Trophoblast cell (in vitro differentiated cells and primary cell): ENCODE measurements at regions not wholly inside any gene's neighbourhood (a gene's known extent, or its start where the extent isn't known, plus 50 kb on each side); places are given as distances from the start of the nearest gene placed in this dataset.

ENCODE experiments used
- DNase-seq, 2 donors: peaks; one replicate each; pipeline ENCODE4 v3.0.0-alpha.2; 2016
- H2AFZ ChIP-seq: 2 replicates; pipeline ENCODE4 v1.6.1; 2013; ENCODE audit warnings: low read length, moderate library complexity, mild to moderate bottlenecking; ENCODE audit not compliant: insufficient read depth, poor library complexity
- H2AK5ac ChIP-seq: 2 replicates; pipeline ENCODE4 v1.6.1; 2013; ENCODE audit warnings: mild to moderate bottlenecking, low read length
- H2BK120ac ChIP-seq: 2 replicates; pipeline ENCODE4 v1.6.1; 2013; ENCODE audit warnings: low read length, mild to moderate bottlenecking, moderate library complexity; ENCODE audit not compliant: insufficient read depth, poor library complexity
- H2BK12ac ChIP-seq: 2 replicates; pipeline ENCODE4 v1.6.1; 2013; ENCODE audit warnings: mild to moderate bottlenecking, low read length, moderate library complexity
- H2BK5ac ChIP-seq: 2 replicates; pipeline ENCODE4 v1.6.1; 2013; ENCODE audit warnings: low read length, low read depth, moderate library complexity, mild to moderate bottlenecking; ENCODE audit not compliant: poor library complexity
- H3K14ac ChIP-seq: 2 replicates; pipeline ENCODE4 v1.6.1; 2013; ENCODE audit warnings: mild to moderate bottlenecking, low read length
- H3K18ac ChIP-seq: 2 replicates; pipeline ENCODE4 v1.6.1; 2013; ENCODE audit warnings: mild to moderate bottlenecking, low read length
- H3K23ac ChIP-seq: 2 replicates; pipeline ENCODE4 v1.6.1; 2013; ENCODE audit warnings: low read length
- H3K27ac ChIP-seq: 2 replicates; pipeline ENCODE4 v1.5.1; 2013; ENCODE audit warnings: low read depth, mild to moderate bottlenecking, inconsistent platforms, low read length, moderate library complexity
- H3K27me3 ChIP-seq: 2 replicates; pipeline ENCODE4 v1.6.1; 2013; ENCODE audit warnings: inconsistent platforms, mild to moderate bottlenecking, low read length, moderate library complexity; ENCODE audit not compliant: insufficient read depth
- H3K36me3 ChIP-seq, 2 experiments: 1 replicate in 1 of 2; 2 replicates in 1 of 2; pipeline ENCODE4 v1.6.1; 2013; ENCODE audit warnings: low read length in 2 of 2, mild to moderate bottlenecking in 2 of 2, moderate library complexity in 1 of 2; ENCODE audit not compliant: insufficient read depth in 2 of 2, control insufficient read depth in 1 of 2
- H3K4ac ChIP-seq: 2 replicates; pipeline ENCODE4 v1.6.1; 2013; ENCODE audit warnings: low read depth, mild to moderate bottlenecking, low read length, moderate library complexity
- H3K4me1 ChIP-seq, 2 experiments: 1 replicate in 1 of 2; 2 replicates in 1 of 2; pipeline ENCODE4 v1.6.1; 2013; ENCODE audit warnings: low read length in 2 of 2, mild to moderate bottlenecking in 2 of 2, moderate library complexity in 1 of 2; ENCODE audit not compliant: insufficient read depth in 2 of 2, control insufficient read depth in 1 of 2
- H3K4me2 ChIP-seq: 2 replicates; pipeline ENCODE4 v1.6.1; 2013; ENCODE audit warnings: inconsistent platforms, mild to moderate bottlenecking, low read length, moderate library complexity
- H3K4me3 ChIP-seq: 2 replicates; pipeline ENCODE4 v1.5.1; 2013; ENCODE audit warnings: mild to moderate bottlenecking, low read depth, low read length, inconsistent platforms
- H3K79me1 ChIP-seq: one replicate; pipeline ENCODE4 v1.6.1; 2013; ENCODE audit warnings: low read length
- H3K79me2 ChIP-seq: 2 replicates; pipeline ENCODE4 v1.6.1; 2013; ENCODE audit warnings: low read length, mild to moderate bottlenecking; ENCODE audit not compliant: control insufficient read depth, insufficient read depth, poor library complexity
- H3K9ac ChIP-seq: 2 replicates; pipeline ENCODE4 v1.6.1; 2013; ENCODE audit warnings: mild to moderate bottlenecking, low read length
- H3K9me3 ChIP-seq: 2 replicates; pipeline ENCODE4 v1.6.1; 2013; ENCODE audit warnings: low read depth, mild to moderate bottlenecking, control low read depth, inconsistent platforms, low read length; ENCODE audit not compliant: insufficient read depth
- H4K12ac ChIP-seq: 2 replicates; pipeline ENCODE4 v1.6.1; 2013; ENCODE audit warnings: low read depth, mild to moderate bottlenecking, low read length, moderate library complexity
- H4K8ac ChIP-seq: 2 replicates; pipeline ENCODE4 v1.6.1; 2013; ENCODE audit warnings: low read depth, mild to moderate bottlenecking, low read length, moderate library complexity
- H4K91ac ChIP-seq: one replicate; pipeline ENCODE4 v1.6.1; 2013; ENCODE audit warnings: low read depth, mild to moderate bottlenecking, low read length, moderate library complexity
- WGBS: extraction: QIAGEN DNeasy Blood & Tissue Kit; methylation state at CpG from one replicate; pipeline ENCODE4 v1.1.7; 2013; ENCODE audit warnings: missing lambda C conversion rate; ENCODE audit not compliant: insufficient read length, insufficient coverage; ENCODE audit errors: extremely low coverage; 5-methylcytosine and 5-hydroxymethylcytosine counted together

DNA sequence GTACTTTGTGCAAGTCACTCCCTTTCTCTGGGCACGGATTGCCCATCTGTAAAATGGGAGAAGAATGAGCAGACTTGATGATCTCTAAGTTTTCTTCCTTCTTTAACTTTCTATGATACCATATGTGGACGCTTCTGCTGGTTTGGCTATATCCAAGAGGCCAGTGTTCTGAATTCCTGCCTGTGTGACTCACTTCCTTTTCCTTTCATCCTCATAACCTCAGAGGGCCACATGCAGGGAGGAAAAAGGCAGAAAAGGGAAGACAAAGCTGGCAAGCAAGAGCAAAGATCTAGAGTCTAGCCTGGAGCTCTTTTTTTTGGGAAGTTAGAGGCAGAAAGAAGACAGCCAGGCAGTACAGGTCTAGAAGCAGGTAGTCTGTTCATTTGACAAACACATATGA is 151.2 kb downstream of the OMA1 start:
- no peak overlapping the region for H2BK12ac ChIP-seq
- no peak overlapping the region for H4K91ac ChIP-seq
- no peak overlapping the region for H3K4me3 ChIP-seq
- no peak overlapping the region for H2BK5ac ChIP-seq
- H3K14ac ChIP-seq: no peak overlapping the region
- H3K27ac ChIP-seq: peak overlapping the region; percentile 62
- peaks cover 12% of the 10 kb centered on the region in 2 experiments for H3K4me1 ChIP-seq
- peak in 1 of 2 donors; percentile 30 for DNase-seq
- H4K8ac ChIP-seq: no peak overlapping the region
- H2AK5ac ChIP-seq: no peak overlapping the region
- no peaks in the 10 kb centered on the region for H3K36me3 ChIP-seq
- no peaks in the 10 kb centered on the region for H3K9me3 ChIP-seq
- no peaks in the 10 kb centered on the region for H3K27me3 ChIP-seq
- no peak overlapping the region for H3K9ac ChIP-seq
- H3K23ac ChIP-seq: no peak overlapping the region
- H3K4ac ChIP-seq: no peak overlapping the region
- no peak overlapping the region for H3K18ac ChIP-seq
- H4K12ac ChIP-seq: no peak overlapping the region
- H2AFZ ChIP-seq: no peak overlapping the region
- H2BK120ac ChIP-seq: no peak overlapping the region
- no peak overlapping the region for H3K4me2 ChIP-seq
- H3K79me1 ChIP-seq: peaks cover 6% of the 10 kb centered on the region
- WGBS: no CpG with 5 or more reads among the region's 2 CpGs
- peaks cover 3% of the 10 kb centered on the region for H3K79me2 ChIP-seq

DNA sequence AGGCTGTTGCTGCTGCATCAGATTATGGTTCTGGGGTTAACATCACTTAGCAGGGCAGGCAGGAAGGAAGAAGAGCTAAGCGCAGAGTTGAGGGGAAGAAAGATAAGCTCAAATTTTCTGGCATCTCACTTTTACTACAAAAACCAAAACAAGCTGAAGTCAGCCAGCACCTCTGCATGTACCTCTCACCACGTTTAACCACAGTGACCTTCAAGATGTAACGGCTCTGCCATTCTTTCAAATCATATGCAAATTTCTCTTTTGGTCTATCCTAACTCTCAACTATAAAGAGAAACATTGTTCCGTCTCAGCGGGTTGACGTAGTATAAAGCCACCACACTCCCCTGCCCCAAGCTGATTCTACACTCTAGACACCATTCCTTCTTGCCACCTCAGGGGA is 154.4 kb downstream of the OMA1 start:
- no peak overlapping the region for H4K8ac ChIP-seq
- H4K12ac ChIP-seq: no peak overlapping the region
- no peak overlapping the region for H2AFZ ChIP-seq
- H3K4me3 ChIP-seq: no peak overlapping the region
- H3K14ac ChIP-seq: no peak overlapping the region
- H3K9ac ChIP-seq: no peak overlapping the region
- H3K9me3 ChIP-seq: no peaks in the 10 kb centered on the region
- H3K4ac ChIP-seq: no peak overlapping the region
- H3K79me1 ChIP-seq: peaks cover 4% of the 10 kb centered on the region
- no peak overlapping the region for H2BK120ac ChIP-seq
- no peak for DNase-seq
- H3K79me2 ChIP-seq: peaks cover 3% of the 10 kb centered on the region
- H3K27me3 ChIP-seq: no peaks in the 10 kb centered on the region
- H3K23ac ChIP-seq: no peak overlapping the region
- no peak overlapping the region for H2AK5ac ChIP-seq
- no peak overlapping the region for H3K27ac ChIP-seq
- no CpG with 5 or more reads among the region's 6 CpGs for WGBS
- H2BK5ac ChIP-seq: no peak overlapping the region
- no peak overlapping the region for H3K4me2 ChIP-seq
- H3K4me1 ChIP-seq: peaks cover 7 to 8% of the 10 kb centered on the region in 2 experiments
- H3K36me3 ChIP-seq: no peaks in the 10 kb centered on the region
- H4K91ac ChIP-seq: no peak overlapping the region
- H3K18ac ChIP-seq: no peak overlapping the region
- H2BK12ac ChIP-seq: no peak overlapping the region

DNA sequence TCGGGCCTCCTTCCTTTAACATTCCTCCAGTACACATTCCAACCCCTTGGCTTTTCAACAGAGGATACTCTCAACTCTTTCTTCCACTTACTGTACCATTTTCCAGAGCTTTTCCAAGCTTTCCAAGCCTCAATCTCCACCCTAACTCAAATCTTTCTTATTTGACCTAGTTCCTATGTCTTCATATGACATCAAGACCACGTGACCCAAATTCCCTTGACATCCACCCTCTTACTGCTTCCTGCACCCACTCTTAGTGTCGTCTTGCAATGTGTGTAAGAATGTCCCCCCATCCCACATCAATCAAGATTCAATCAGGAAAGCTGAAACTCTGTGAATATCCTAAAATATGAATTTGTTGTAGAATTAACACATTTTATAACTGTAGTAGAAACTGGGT is 155.0 kb downstream of the OMA1 start:
- peaks cover 7% of the 10 kb centered on the region in 2 experiments for H3K4me1 ChIP-seq
- H3K27ac ChIP-seq: no peak overlapping the region
- no peak overlapping the region for H2BK12ac ChIP-seq
- H2BK120ac ChIP-seq: no peak overlapping the region
- no peak overlapping the region for H4K8ac ChIP-seq
- H3K4me2 ChIP-seq: no peak overlapping the region
- no peak overlapping the region for H2BK5ac ChIP-seq
- H4K91ac ChIP-seq: no peak overlapping the region
- H3K23ac ChIP-seq: no peak overlapping the region
- no CpG with 5 or more reads among the region's 3 CpGs for WGBS
- no peaks in the 10 kb centered on the region for H3K27me3 ChIP-seq
- H3K9me3 ChIP-seq: no peaks in the 10 kb centered on the region
- no peaks in the 10 kb centered on the region for H3K36me3 ChIP-seq
- H3K18ac ChIP-seq: no peak overlapping the region
- no peak overlapping the region for H3K4ac ChIP-seq
- no peak overlapping the region for H2AK5ac ChIP-seq
- peaks cover 4% of the 10 kb centered on the region for H3K79me1 ChIP-seq
- H3K14ac ChIP-seq: no peak overlapping the region
- H2AFZ ChIP-seq: no peak overlapping the region
- no peak overlapping the region for H3K4me3 ChIP-seq
- H3K79me2 ChIP-seq: peaks cover 3% of the 10 kb centered on the region
- no peak overlapping the region for H4K12ac ChIP-seq
- DNase-seq: no peak
- no peak overlapping the region for H3K9ac ChIP-seq

DNA sequence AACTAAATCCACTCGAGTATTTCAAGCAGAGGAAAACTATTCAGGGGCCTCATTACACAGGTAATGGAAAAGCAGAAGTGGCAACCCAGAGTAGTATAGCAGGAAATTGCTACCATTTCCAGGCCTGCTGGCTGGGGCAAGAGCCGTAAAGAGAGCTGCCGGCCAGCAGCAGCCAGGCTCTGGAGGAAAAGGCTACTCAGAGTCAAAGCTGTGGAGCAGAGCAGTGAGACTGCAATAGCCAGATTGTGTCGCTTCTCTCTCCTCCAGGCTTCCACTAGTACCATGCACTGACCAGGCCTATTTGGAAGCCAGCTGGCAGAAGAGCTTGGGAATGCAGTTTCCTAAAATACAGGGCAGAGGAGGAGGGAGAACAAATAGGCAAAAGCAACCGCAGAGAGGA is 155.5 kb downstream of the OMA1 start:
- Histone ChIP-seq H3K9me3 (no peaks in the 10 kb centered on the region), H3K79me1 (peaks cover 2% of the 10 kb centered on the region), H3K27ac (no peak overlapping the region), H2AK5ac (no peak overlapping the region), H3K79me2 (peaks cover 3% of the 10 kb centered on the region), H2BK5ac (no peak overlapping the region), H4K91ac (no peak overlapping the region), H3K36me3 (no peaks in the 10 kb centered on the region), H3K14ac (no peak overlapping the region), H2BK120ac (no peak overlapping the region), H3K4me2 (no peak overlapping the region), H3K4ac (no peak overlapping the region), H3K4me1 (peaks cover 3 to 5% of the 10 kb centered on the region in 2 experiments), H2BK12ac (no peak overlapping the region), H3K4me3 (no peak overlapping the region), H4K12ac (no peak overlapping the region), H3K23ac (no peak overlapping the region), H3K18ac (no peak overlapping the region), H2AFZ (no peak overlapping the region), H3K9ac (no peak overlapping the region), H3K27me3 (no peaks in the 10 kb centered on the region), H4K8ac (no peak overlapping the region)
- DNase-seq: no peak
- no CpG with 5 or more reads among the region's 5 CpGs for WGBS
